Stimulated activated naive CD4-positive, alpha-beta T cell treated with Interleukin-2 at 50 U/mL for 16 hours (primary cell): ENCODE measurements at regions not wholly inside any gene's neighbourhood (a gene's known extent, or its start where the extent isn't known, plus 50 kb on each side); places are given as distances from the start of the nearest gene placed in this dataset.

Experiments used
- DNase-seq: peaks from one replicate; lab custom pipeline; 2025; lab: John Stamatoyannopoulos, UW

DNA sequence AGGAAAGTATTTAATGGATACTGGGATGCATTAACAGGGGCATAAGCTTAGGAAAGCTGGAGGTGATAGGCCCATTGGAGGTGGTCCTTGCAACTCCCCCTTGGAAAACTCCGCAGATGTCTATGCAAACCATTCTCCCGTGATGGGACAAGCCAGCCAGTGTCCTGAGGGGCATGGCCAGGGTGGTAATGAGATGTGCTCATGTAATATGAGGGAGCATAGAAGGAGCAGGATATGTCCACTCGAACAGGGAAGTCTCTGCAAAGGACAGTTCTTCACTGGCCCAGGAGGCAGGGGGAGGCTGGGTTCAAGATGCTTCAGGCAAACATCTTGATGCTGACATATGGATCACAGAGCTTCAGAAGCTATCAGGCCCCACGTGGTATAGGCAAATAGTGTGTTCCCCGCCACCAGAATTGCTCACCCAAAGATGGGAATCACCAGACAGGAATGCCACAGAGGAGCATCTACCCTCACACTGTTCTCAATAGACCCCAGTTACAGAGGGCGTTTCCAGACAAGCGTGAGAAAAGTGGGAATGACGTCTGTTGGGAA, 201.6 kb upstream of the CDH4 start:
- no peak for DNase-seq

DNA sequence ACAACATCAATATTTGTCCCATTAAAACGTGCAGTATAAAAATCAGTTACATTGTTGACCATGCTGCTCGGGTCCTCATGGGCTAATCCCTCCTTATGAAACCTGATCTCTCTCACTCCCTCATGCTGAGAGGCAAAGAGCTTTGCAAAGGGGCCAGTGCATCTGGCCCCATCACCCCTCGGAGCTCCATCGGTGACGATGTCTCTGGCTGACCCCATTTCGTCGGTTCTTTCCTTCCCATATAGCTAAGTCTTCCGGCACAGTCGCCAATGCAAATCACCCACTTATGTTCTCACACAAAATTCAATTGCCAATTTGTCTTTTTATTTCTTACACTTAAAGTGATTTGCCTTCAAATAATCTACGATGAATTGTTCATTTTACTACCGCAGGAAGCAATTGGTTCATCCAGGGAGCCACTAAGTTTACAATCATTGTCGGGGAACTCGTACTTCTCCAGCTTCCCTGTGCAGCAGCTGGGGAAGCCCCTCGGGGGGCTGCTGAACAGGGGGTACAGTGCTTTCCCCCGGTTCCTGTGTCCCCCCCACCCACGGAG, 199.8 kb upstream of the CDH4 start:
- no peak for DNase-seq

GRCh38 chr20:61052776-61053442, 199.2 kb upstream of the CDH4 start:
- DNase-seq: no peak

GRCh38 chr20:61053487-61053886, 198.6 kb upstream of the CDH4 start:
- no peak for DNase-seq

GRCh38 chr20:61053889-61054288, 198.2 kb upstream of the CDH4 start:
- no peak for DNase-seq

GRCh38 chr20:61054411-61054810, 197.7 kb upstream of the CDH4 start:
- no peak for DNase-seq

- DNase-seq: no peak
Observed at GRCh38 chr20:61055180-61056010, 196.7 kb upstream of the CDH4 start.

DNA sequence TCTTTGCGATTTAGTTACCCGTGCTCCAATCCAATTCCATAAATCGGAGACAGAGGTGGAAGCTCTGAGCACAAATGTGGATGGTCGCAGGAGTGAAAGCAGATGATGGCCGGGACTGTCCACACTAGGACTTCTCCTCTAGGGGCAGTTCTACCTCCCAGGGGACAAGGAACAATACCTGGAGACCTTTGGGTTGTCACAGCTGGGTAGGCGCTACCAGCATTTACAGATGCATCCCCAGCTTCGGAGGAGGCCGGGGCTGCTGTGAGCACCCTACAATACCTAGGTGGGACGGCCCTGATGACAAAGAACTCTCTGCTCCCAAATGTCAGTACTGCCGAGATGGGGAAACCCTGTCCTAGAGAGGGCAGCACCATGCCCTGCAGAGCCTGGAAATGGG, 195.9 kb upstream of the CDH4 start:
- no peak for DNase-seq

DNA sequence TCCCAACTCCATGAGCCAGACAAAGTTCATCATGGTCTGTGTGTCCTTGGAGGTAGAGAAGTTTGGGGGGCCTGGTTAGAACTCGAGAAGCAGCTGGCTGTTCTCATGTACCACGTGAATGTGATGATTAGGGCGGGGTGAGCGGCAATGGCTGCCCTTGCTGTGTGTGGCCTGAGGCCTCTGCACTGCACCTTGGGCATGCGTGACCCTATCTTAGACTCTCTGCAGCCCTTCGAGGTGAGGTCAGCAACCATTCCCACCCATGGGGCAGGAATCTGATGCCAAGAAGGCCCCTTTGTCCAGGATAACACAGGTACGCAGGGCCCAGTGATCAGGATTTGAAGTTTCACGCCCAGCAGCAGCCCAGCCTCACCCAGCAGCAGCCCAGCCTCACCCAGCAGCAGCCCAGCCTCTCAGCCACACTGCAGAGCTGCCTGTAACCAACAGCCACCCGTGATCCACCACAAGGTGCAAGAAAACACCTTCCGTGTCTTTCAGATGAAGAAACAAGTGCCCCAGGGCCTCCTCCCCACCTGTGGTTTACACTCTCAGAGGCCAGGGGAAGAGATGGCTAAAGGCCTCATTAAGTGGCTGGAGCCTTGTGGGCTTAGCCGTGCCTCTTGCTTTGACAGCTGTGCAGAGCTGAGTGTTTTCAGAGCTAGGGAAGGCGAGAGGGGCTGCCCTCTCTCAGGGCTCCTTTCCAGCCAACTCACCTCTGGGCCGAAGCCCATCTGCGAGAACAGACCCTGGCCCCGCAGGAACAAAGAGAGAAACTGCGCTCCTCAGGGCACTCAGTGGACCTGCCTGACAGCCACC, 195.2 kb upstream of the CDH4 start:
- DNase-seq: no peak

- DNase-seq: no peak
Observed at GRCh38 chr20:61057443-61058121, 194.5 kb upstream of the CDH4 start.

GRCh38 chr20:61061981-61062380, 190.1 kb upstream of the CDH4 start:
- DNase-seq: no peak

DNA sequence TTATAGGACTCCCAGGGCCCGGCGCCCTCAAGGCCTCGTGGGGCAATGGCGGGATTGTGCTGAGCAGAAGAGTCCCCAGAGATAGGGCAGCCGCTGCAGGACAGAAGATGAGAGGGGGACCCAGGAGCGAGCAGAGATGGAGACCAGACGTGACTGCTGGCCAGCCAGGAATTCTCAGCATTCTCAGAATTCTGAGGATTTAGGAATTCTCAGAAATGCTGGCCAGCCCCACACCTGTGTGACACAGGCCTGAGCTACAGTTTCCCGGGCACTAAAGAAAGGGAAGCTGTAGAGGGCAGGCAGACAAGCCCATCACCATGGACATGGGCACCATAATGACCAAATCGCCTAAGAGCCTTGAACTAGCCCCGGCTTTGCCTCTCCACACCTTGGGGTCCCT, 186.2 kb upstream of the CDH4 start:
- DNase-seq: no peak

GRCh38 chr20:61066526-61066925, 185.5 kb upstream of the CDH4 start:
- no peak for DNase-seq

GRCh38 chr20:61067221-61067620, 184.8 kb upstream of the CDH4 start:
- DNase-seq: no peak

DNA sequence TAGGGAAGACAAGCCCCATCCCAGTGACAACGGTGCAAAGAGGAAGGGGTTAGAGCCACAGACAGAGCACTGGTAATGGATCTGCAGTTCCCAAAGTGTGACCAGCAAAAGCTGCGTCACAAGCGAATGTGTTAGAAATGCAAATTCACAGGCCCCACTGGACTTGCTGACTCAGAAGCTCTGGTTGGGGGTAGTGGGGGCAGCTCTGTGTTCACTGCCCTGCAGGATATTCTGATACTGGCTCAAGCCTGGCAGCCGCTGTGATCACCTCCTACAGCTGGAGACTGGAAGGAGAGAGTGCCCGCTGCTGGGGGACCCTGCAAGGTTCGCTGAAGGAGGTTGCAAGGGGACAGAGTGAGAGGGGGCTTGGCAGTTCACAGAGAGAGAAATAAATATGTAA, 179.7 kb upstream of the CDH4 start:
- DNase-seq: no peak

- DNase-seq: no peak
Observed at GRCh38 chr20:61073376-61073775, 178.7 kb upstream of the CDH4 start.

- no peak for DNase-seq
Observed at GRCh38 chr20:61082720-61083119, 169.3 kb upstream of the CDH4 start.

DNA sequence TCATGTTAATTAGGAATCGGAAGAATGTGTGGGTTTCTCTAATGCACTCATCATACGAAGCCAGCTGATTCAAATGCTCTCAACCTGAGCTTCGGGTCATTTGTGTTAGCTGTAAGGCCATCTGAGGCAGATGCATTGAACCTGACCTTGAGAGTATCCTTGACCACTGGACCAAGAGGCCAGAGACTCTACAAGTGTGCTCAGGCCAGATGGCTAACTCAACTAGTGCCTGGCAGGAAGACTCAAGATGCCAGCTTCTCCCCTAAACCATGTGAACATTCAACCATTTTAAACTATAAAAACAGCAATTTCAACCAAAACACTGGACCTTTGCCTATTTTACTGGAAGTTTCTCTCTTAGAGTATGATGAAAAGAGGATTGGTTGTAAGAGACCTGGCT, 168.6 kb upstream of the CDH4 start:
- DNase-seq: no peak

- DNase-seq: no peak
Observed at GRCh38 chr20:61086031-61086430, 166.0 kb upstream of the CDH4 start.

- DNase-seq: no peak
Observed at GRCh38 chr20:61090541-61090940, 161.5 kb upstream of the CDH4 start.

DNA sequence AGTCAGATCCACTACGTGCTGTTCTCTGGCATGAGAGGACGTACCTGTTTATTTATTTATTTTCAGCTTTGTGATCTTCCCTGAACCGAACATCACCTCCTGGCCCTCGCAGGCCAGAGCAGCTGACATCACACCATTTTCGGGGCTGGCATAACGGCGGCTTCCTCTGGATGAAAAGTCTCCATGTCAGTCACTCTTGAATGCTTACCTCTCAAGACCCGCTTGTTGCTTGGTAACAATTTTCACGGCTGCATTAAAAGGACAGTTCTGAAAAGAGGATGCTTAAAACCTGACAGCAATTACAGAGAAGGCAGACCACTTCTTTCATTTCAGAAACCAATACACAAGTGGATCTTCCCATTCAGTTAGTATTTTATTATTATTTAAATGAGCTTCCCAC, 159.8 kb upstream of the CDH4 start:
- DNase-seq: no peak

- no peak for DNase-seq
Observed at GRCh38 chr20:61094581-61094980, 157.5 kb upstream of the CDH4 start.
